Heart left ventricle (tissue), 13 donors: ENCODE measurements at regions not wholly inside any gene's neighbourhood (a gene's known extent, or its start where the extent isn't known, plus 50 kb on each side); places are given as distances from the start of the nearest gene placed in this dataset.

ENCODE experiments used
- CTCF ChIP-seq, 12 donors: fragments of 200-600 bp; sonication (generic) in 4 of 12; IDR thresholded peaks; one replicate each; pipeline versions ENCODE4 v1.5.0 to v1.8.0; 2018 to 2022; ENCODE audit warnings: antibody characterized with exemption in 12 of 12, mild to moderate bottlenecking in 5 of 12
- POLR2A ChIP-seq, 2 donors: fragments of 450-650 bp; IDR thresholded peaks; one replicate each; pipeline ENCODE4 v1.6.1; 2017; ENCODE audit warnings: antibody characterized with exemption in 2 of 2, mild to moderate bottlenecking in 2 of 2, moderate library complexity in 2 of 2
- donor health status: ischemic (EF 13 %, LVEDD 7.1; RV severe dilation, severe dysfunction).
- donor health status: DM: no; HTN: yes; CAD: no.
- donor health status: DM: no; HTN: no; CAD: no.
- donor health status: ischemic (EF 25% LVEDD 6.9; RV normal size, moderate dysfunction).
- donor health status: ischemic (EF 25% LVEDD 5.7; RV mildly dilated, moderate dysfunction).
- donor health status: ischemic (EF 35%, LVEDD 5.7; RV mildly dilated, moderate dysfunction).
- donor health status: nonischemic (EF 11% LVEDD 7.7; RV severe dilation, severe dysfunction).
- donor health status: DM: yes; HTN: yes; CAD: no.
- donor health status: PGD.
- donor health status: ischemic (EF 29% LVEDD 5.4; RV normal size, mild dysfunction).
- donor health status: nonischemic (EF 23%, LVEDD 6.1; RV moderate dilation, normal function).

DNA sequence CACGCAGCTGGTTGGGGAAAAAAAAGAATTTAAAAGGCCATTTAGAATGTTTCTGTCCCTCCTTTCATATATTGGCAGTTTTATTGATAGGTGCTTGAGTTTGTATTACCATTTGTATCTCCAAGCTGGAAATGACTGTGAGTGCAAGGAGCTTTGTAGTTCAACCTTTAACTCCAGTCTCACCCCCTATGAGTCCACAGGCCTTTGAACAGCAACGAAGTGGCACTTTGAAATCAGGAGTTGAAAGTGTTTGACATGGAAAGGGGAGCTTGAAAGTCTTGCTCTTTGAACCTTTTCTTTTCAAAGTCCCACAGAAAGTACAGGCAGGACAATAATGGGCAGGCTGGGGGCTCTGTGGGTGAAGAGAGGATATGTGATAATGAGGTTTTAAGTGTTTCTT lies 480.3 kb downstream of the RERGL start:
- no peak for TF ChIP-seq CTCF (IDR thresholded peaks at IDR 0.05)
- TF ChIP-seq POLR2A (IDR thresholded peaks at IDR 0.05), result no peak
